CD4-positive, alpha-beta T cell (primary cell): ENCODE measurements at regions not wholly inside any gene's neighbourhood (a gene's known extent, or its start where the extent isn't known, plus 50 kb on each side); places are given as distances from the start of the nearest gene placed in this dataset.

Experiments
- ATAC-seq: fragments of 200-7000 bp; cut with Tn5 transposase; one replicate; pipeline ENCODE4 v1.10.0; 2022; ENCODE audit warnings: mild to moderate bottlenecking; ENCODE audit not compliant: poor library complexity
- CTCF ChIA-PET: fragments of 350-600 bp; sonication (Branson Sonifier 250); formaldehyde crosslinking; loops from one replicate; lab custom pipeline; 2021; ENCODE audit warnings: antibody characterized with exemption, inconsistent platforms; lab: Charles Lee
- POLR2A ChIA-PET: fragments of 350-600 bp; sonication (Branson Sonifier 250); formaldehyde crosslinking; loops from one replicate; lab custom pipeline; 2021; ENCODE audit warnings: antibody characterized with exemption, inconsistent platforms; lab: Charles Lee
- DNase-seq, 14 experiments: peaks; one replicate each; pipeline ENCODE4 v3.0.0-alpha.2; 2013 to 2020; ENCODE audit warnings: mixed read lengths in 2 of 14
- H3K27ac ChIP-seq, 2 donors: one replicate each; pipeline versions ENCODE4 v1.5.1 to v1.7.0; 2013; ENCODE audit warnings: low read length in 2 of 2, low read depth in 1 of 2, mild to moderate bottlenecking in 1 of 2
- H3K27me3 ChIP-seq, 2 experiments: 1 replicate in 1 of 2; 2 replicates in 1 of 2; pipeline versions ENCODE4 v1.6.1 to v1.7.0; 2013; ENCODE audit warnings: low read length in 2 of 2, control low read depth in 1 of 2, mild to moderate bottlenecking in 1 of 2, moderate library complexity in 1 of 2; ENCODE audit not compliant: insufficient read depth in 2 of 2, control insufficient read depth in 1 of 2
- H3K36me3 ChIP-seq: one replicate; pipeline ENCODE4 v1.6.1; 2013; ENCODE audit warnings: low read length, control low read depth; ENCODE audit not compliant: insufficient read depth
- H3K4me1 ChIP-seq: one replicate; pipeline ENCODE4 v1.6.1; 2013; ENCODE audit warnings: low read length, control low read depth; ENCODE audit not compliant: insufficient read depth
- H3K4me3 ChIP-seq: one replicate; pipeline ENCODE4 v1.5.1; 2013; ENCODE audit warnings: mild to moderate bottlenecking, low read length, moderate library complexity
- H3K9me3 ChIP-seq, 2 experiments: 1 replicate in 1 of 2; 2 replicates in 1 of 2; pipeline versions ENCODE4 v1.6.1 to v1.7.0; 2013; ENCODE audit warnings: low read length in 2 of 2, mild to moderate bottlenecking in 2 of 2, control low read depth in 1 of 2, moderate library complexity in 1 of 2; ENCODE audit not compliant: control insufficient read depth in 1 of 2, insufficient read depth in 1 of 2
- H3K27ac Mint-ChIP-seq: one replicate; pipeline ENCODE4 v1.8.0; 2020; ENCODE audit warnings: mixed read lengths
- H3K27me3 Mint-ChIP-seq: one replicate; pipeline ENCODE4 v1.8.0; 2021; ENCODE audit warnings: mixed read lengths
- H3K36me3 Mint-ChIP-seq: one replicate; pipeline ENCODE4 v1.8.0; 2021; ENCODE audit warnings: low read depth, mixed read lengths
- H3K4me1 Mint-ChIP-seq: one replicate; pipeline ENCODE4 v1.8.0; 2021; ENCODE audit warnings: low read depth, mixed read lengths
- H3K4me3 Mint-ChIP-seq: one replicate; pipeline ENCODE4 v1.8.0; 2020; ENCODE audit warnings: mild to moderate bottlenecking, mixed read lengths
- H3K9me3 Mint-ChIP-seq: one replicate; pipeline ENCODE4 v1.8.0; 2020; ENCODE audit warnings: mixed read lengths
- intact Hi-C, 2 experiments: fragments of 100-400 bp; cut with DNase I in 1 of 2; cut with micrococcal nuclease in 1 of 2; formaldehyde crosslinking; loops; one replicate each; pipeline versions ENCODE4 v1.15.1 to v1.9.0; 2023 to 2025; cut with DNase I, micrococcal nuclease
- TF ChIP-seq, protein P1 (sequence below): fragments of 200-600 bp; IDR thresholded peaks from one replicate; pipeline ENCODE4 v1.8.0; 2022; ENCODE audit warnings: antibody characterized with exemption, mild to moderate bottlenecking

DNA sequence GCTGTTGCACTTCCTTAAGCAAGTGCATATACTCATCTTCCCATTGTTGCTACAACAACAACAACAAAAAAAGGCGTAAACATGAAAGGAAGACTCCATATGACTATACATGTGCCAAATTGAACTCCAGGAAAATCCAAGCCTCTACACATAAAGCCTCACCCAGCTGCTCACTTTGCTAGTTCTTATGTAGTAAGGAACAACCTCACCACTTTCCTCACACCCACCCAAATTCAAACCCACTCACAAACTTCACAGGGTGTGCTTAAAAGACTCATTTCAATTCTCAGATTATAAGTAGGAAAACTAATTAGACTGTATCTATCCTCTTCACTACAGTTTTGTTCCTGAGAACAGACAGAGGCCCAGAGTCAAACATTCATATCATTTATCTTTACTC lies 671.1 kb upstream of the INTU start:
- H3K4me3 ChIP-seq: no peak overlapping the region
- Mint-ChIP-seq H3K4me1 (no peaks in the 10 kb centered on the region), H3K27ac (no peak overlapping the region), H3K9me3 (peaks cover 8% of the 10 kb centered on the region), H3K27me3 (no peaks in the 10 kb centered on the region), H3K36me3 (no peaks in the 10 kb centered on the region), H3K4me3 (no peak overlapping the region)
- no peaks in the 10 kb centered on the region for H3K4me1 ChIP-seq
- POLR2A ChIA-PET: no interaction called here
- intact Hi-C loops: no loop called here
- no peak for ATAC-seq
- no peaks in the 10 kb centered on the region for H3K36me3 ChIP-seq
- CTCF ChIA-PET: no interaction called here
- peaks cover 0 to 1% of the 10 kb centered on the region in 2 experiments for H3K9me3 ChIP-seq
- H3K27me3 ChIP-seq: no peaks in the 10 kb centered on the region
- H3K27ac ChIP-seq: no peak overlapping the region
- TF ChIP-seq, protein P1, sequence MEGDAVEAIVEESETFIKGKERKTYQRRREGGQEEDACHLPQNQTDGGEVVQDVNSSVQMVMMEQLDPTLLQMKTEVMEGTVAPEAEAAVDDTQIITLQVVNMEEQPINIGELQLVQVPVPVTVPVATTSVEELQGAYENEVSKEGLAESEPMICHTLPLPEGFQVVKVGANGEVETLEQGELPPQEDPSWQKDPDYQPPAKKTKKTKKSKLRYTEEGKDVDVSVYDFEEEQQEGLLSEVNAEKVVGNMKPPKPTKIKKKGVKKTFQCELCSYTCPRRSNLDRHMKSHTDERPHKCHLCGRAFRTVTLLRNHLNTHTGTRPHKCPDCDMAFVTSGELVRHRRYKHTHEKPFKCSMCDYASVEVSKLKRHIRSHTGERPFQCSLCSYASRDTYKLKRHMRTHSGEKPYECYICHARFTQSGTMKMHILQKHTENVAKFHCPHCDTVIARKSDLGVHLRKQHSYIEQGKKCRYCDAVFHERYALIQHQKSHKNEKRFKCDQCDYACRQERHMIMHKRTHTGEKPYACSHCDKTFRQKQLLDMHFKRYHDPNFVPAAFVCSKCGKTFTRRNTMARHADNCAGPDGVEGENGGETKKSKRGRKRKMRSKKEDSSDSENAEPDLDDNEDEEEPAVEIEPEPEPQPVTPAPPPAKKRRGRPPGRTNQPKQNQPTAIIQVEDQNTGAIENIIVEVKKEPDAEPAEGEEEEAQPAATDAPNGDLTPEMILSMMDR: no peak
- no peak for DNase-seq

DNA sequence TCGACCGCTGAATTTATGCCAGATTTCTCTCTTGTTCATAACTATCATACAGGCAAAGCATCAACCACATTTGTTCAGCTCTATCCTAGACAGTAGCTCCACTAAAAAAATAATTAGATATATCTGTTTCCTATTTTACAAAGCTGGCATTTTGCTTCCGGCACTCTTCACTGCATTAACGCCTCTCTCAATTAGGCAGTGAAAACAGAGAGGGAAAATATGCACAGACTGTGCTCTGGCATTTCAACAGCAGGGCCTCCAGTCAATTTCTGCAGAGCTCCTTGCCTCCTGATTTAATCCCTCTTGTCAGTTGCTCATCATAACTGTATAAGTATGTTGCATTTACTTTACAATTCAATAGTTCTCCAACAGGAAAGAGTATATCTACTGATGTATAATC lies 666.9 kb upstream of the INTU start:
- ATAC-seq: no peak
- peaks cover 0 to 3% of the 10 kb centered on the region in 2 experiments for H3K9me3 ChIP-seq
- Mint-ChIP-seq H3K36me3 (no peaks in the 10 kb centered on the region), H3K4me3 (no peak overlapping the region), H3K9me3 (peaks cover 8% of the 10 kb centered on the region), H3K27ac (no peak overlapping the region), H3K27me3 (no peaks in the 10 kb centered on the region), H3K4me1 (no peaks in the 10 kb centered on the region)
- ChIA-PET CTCF (no interaction called here), POLR2A (no interaction called here)
- DNase-seq: no peak
- H3K4me3 ChIP-seq: no peak overlapping the region
- TF ChIP-seq, protein P1: no peak
- no peak overlapping the region for H3K27ac ChIP-seq
- H3K27me3 ChIP-seq: no peaks in the 10 kb centered on the region
- intact Hi-C loops: no loop called here
- no peaks in the 10 kb centered on the region for H3K4me1 ChIP-seq
- no peaks in the 10 kb centered on the region for H3K36me3 ChIP-seq

DNA sequence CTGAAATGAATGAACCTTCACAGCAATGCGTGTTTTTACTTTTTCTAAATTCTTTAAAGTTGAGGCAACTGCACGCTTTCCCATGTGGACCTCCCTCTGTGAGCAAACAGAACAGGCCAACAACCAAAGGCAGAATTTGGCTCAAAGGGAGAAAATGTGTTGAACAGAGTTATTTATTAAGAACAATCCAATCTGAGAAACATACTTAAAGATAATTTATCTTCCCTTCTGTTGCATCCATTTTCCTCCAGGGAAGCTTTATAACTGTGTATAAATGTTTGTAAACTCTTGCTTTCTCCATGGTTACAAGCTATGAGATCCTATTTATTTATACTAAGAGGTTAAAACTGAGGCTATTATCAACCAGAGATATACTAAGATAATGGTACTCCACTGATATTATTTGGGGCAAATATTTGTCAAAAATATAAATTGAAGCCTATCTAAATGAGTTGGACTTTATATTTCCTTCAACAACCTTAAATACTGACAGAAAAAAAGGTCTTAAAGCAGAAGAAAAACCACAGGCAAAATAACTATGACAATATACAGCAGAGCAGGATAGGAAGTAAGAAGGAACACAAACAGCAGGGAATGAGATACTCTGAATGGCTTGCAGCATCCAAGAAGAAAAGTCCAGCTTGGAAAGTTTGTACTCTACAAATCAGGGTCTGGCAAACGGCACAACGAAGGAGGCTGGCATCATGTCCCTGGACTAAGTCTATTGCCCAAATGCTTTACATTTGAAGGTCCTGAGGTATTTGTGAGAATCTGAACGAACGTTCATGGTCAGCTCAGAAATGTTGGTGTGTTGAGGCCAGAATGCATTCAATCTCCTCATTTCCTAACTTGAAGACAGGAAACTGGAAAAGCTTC lies 663.2 kb upstream of the INTU start:
- DNase-seq: no peak
- CTCF ChIA-PET: no interaction called here
- intact Hi-C loops: no loop called here
- POLR2A ChIA-PET: no interaction called here
- H3K9me3 ChIP-seq: peaks cover 0 to 3% of the 10 kb centered on the region in 2 experiments
- no peak overlapping the region for H3K27ac Mint-ChIP-seq
- TF ChIP-seq, protein P1: no peak
- no peaks in the 10 kb centered on the region for H3K36me3 ChIP-seq
- no peaks in the 10 kb centered on the region for H3K36me3 Mint-ChIP-seq
- no peaks in the 10 kb centered on the region for H3K4me1 Mint-ChIP-seq
- no peaks in the 10 kb centered on the region for H3K27me3 ChIP-seq
- no peak for ATAC-seq
- peaks cover 8% of the 10 kb centered on the region for H3K9me3 Mint-ChIP-seq
- H3K27ac ChIP-seq: no peak overlapping the region
- H3K4me1 ChIP-seq: no peaks in the 10 kb centered on the region
- no peaks in the 10 kb centered on the region for H3K27me3 Mint-ChIP-seq
- H3K4me3 ChIP-seq: no peak overlapping the region
- H3K4me3 Mint-ChIP-seq: no peak overlapping the region
